AG04450 (cell line): ENCODE measurements at regions not wholly inside any gene's neighbourhood (a gene's known extent, or its start where the extent isn't known, plus 50 kb on each side); places are given as distances from the start of the nearest gene placed in this dataset.

Experiments used
- CTCF ChIA-PET: fragments of 300-600, 350-600 bp; formaldehyde crosslinking; extraction: SDS; loops from one replicate; lab custom pipeline; 2022; ENCODE audit warnings: antibody characterized with exemption, inconsistent platforms; lab: Charles Lee
- POLR2A ChIA-PET: fragments of 350-600 bp; formaldehyde crosslinking; extraction: SDS; loops from one replicate; lab custom pipeline; 2021; ENCODE audit warnings: antibody characterized with exemption, inconsistent platforms; lab: Yijun Ruan, JAX
- DNase-seq: peaks from one replicate; pipeline ENCODE4 v3.0.0-alpha.2; 2011; ENCODE audit warnings: low read depth, low spot score
- H3K27ac ChIP-seq: one replicate; pipeline ENCODE4 v1.5.1; 2012; ENCODE audit warnings: low read depth, low read length, control low read depth
- H3K27me3 ChIP-seq: one replicate; pipeline ENCODE4 v1.6.0; 2012; ENCODE audit warnings: low read length; ENCODE audit not compliant: control insufficient read depth, insufficient read depth
- H3K4me3 ChIP-seq: 2 replicates; pipeline ENCODE4 v1.5.1; 2011; ENCODE audit warnings: mild to moderate bottlenecking, low read depth, low read length, control low read depth
- H3K9me3 ChIP-seq: 2 replicates; pipeline ENCODE4 v1.5.1; 2012; ENCODE audit warnings: low read length; ENCODE audit not compliant: control insufficient read depth, insufficient read depth
- CTCF ChIP-seq: IDR thresholded peaks from 2 replicates; pipeline ENCODE4 v1.5.1; 2011; ENCODE audit warnings: low read depth, low read length, control low read depth, inconsistent platforms

- no peaks in the 10 kb centered on the region for H3K27me3 ChIP-seq
- H3K9me3 ChIP-seq, result no peaks in the 10 kb centered on the region
- POLR2A ChIA-PET, result interaction anchor here (0.6 to 1.6 kb wide), 2 partner anchors 93 to 1317 kb away, joined by 3 to 4 read pairs; no protein-coding TSS in a partner anchor
- no peak overlapping the region for H3K4me3 ChIP-seq
- peak; percentile 63 for DNase-seq
- CTCF ChIA-PET, result no interaction called here
- no peak overlapping the region for H3K27ac ChIP-seq
- TF ChIP-seq CTCF, result no peak
These were observed 90.1 kb upstream of the COL3A1 start for GRCh38 chr2:188884046-188884445.

- TF ChIP-seq CTCF, result no peak
- Histone ChIP-seq H3K27ac (no peak overlapping the region), H3K9me3 (peaks cover 2% of the 10 kb centered on the region), H3K27me3 (no peaks in the 10 kb centered on the region), H3K4me3 (no peak overlapping the region)
- no peak for DNase-seq
- POLR2A ChIA-PET, result interaction anchor here (0.6 to 1.6 kb wide), 3 partner anchors 92 to 1318 kb away, joined by 3 to 4 read pairs (median 3); no protein-coding TSS in a partner anchor
- CTCF ChIA-PET, result no interaction called here
These were observed 89.7 kb upstream of the COL3A1 start for GRCh38 chr2:188884517-188884916.

- CTCF ChIA-PET, result no interaction called here
- no peak for TF ChIP-seq CTCF
- POLR2A ChIA-PET, result no interaction called here
- DNase-seq, result no peak
- H3K27me3 ChIP-seq, result no peaks in the 10 kb centered on the region
- no peak overlapping the region for H3K27ac ChIP-seq
- peaks cover 8% of the 10 kb centered on the region for H3K9me3 ChIP-seq
- no peak overlapping the region for H3K4me3 ChIP-seq
These were observed 85.0 kb upstream of the COL3A1 start for GRCh38 chr2:188889187-188889586.

- Histone ChIP-seq H3K4me3 (no peak overlapping the region), H3K27me3 (no peaks in the 10 kb centered on the region), H3K9me3 (peaks cover 8% of the 10 kb centered on the region), H3K27ac (no peak overlapping the region)
- POLR2A ChIA-PET, result no interaction called here
- CTCF ChIA-PET, result no interaction called here
- no peak for DNase-seq
- no peak for TF ChIP-seq CTCF
These were observed 83.4 kb upstream of the COL3A1 start for GRCh38 chr2:188890755-188891154.

- CTCF ChIA-PET, result interaction anchor here (1.5 kb wide), 1 partner anchor 85 kb away, joined by 6 read pairs; no protein-coding TSS in a partner anchor
- TF ChIP-seq CTCF, result no peak
These were observed 81.5 kb upstream of the COL3A1 start for GRCh38 chr2:188892636-188893035.

More at GRCh38 chr2:188892636-188893035, 81.5 kb upstream of the COL3A1 start:
- DNase-seq, result peak; percentile 24
- no peak overlapping the region for H3K4me3 ChIP-seq
- H3K27ac ChIP-seq, result no peak overlapping the region
- peaks cover 8% of the 10 kb centered on the region for H3K9me3 ChIP-seq
- no peaks in the 10 kb centered on the region for H3K27me3 ChIP-seq
- POLR2A ChIA-PET, result no interaction called here
